Activated CD4-positive, alpha-beta T cell treated with anti-CD3 and anti-CD28 coated beads, Interleukin-2, amount 10 ng/mL, durations not matched to agents 24 days and 14 days (primary cell): ENCODE measurements at regions not wholly inside any gene's neighbourhood (a gene's known extent, or its start where the extent isn't known, plus 50 kb on each side); places are given as distances from the start of the nearest gene placed in this dataset.

Experiments
- DNase-seq: peaks from one replicate; pipeline ENCODE4 v3.0.0; 2022
- H3K27ac Mint-ChIP-seq: one replicate; pipeline ENCODE4 v1.8.0; 2022; ENCODE audit warnings: mild to moderate bottlenecking, mixed read lengths
- H3K27me3 Mint-ChIP-seq: one replicate; pipeline ENCODE4 v1.8.0; 2022; ENCODE audit warnings: mixed read lengths
- H3K36me3 Mint-ChIP-seq: one replicate; pipeline ENCODE4 v1.8.0; 2022; ENCODE audit warnings: low read depth, mild to moderate bottlenecking, mixed read lengths
- H3K4me1 Mint-ChIP-seq: one replicate; pipeline ENCODE4 v1.8.0; 2021; ENCODE audit warnings: mixed read lengths
- H3K4me3 Mint-ChIP-seq: one replicate; pipeline ENCODE4 v1.8.0; 2022; ENCODE audit warnings: mild to moderate bottlenecking, moderate library complexity, mixed read lengths
- H3K9me3 Mint-ChIP-seq: one replicate; pipeline ENCODE4 v1.8.0; 2021; ENCODE audit warnings: mixed read lengths
- intact Hi-C: fragments of 100-400 bp; cut with micrococcal nuclease; formaldehyde crosslinking; loops from one replicate; pipeline ENCODE4 v1.15.1; 2023

GRCh38 chr2:217277646-217278398 is 418.0 kb upstream of the TNP1 start:
- Mint-ChIP-seq H3K4me3 (no peak overlapping the region), H3K27ac (no peak overlapping the region), H3K4me1 (no peaks in the 10 kb centered on the region), H3K27me3 (no peaks in the 10 kb centered on the region), H3K9me3 (no peaks in the 10 kb centered on the region), H3K36me3 (no peaks in the 10 kb centered on the region)
- DNase-seq: no peak
- intact Hi-C loops: no loop called here

- no peaks in the 10 kb centered on the region for H3K4me1 Mint-ChIP-seq
- no peak for DNase-seq
- H3K36me3 Mint-ChIP-seq: no peaks in the 10 kb centered on the region
- no peak overlapping the region for H3K4me3 Mint-ChIP-seq
- H3K27ac Mint-ChIP-seq: no peak overlapping the region
- H3K9me3 Mint-ChIP-seq: no peaks in the 10 kb centered on the region
- H3K27me3 Mint-ChIP-seq: no peaks in the 10 kb centered on the region
- intact Hi-C loops: no loop called here
These were observed 416.6 kb upstream of the TNP1 start for GRCh38 chr2:217276433-217276832.

- intact Hi-C loops: no loop called here
- H3K36me3 Mint-ChIP-seq: no peaks in the 10 kb centered on the region
- no peak overlapping the region for H3K4me3 Mint-ChIP-seq
- no peak for DNase-seq
- no peaks in the 10 kb centered on the region for H3K27me3 Mint-ChIP-seq
- H3K27ac Mint-ChIP-seq: no peak overlapping the region
- H3K9me3 Mint-ChIP-seq: no peaks in the 10 kb centered on the region
- H3K4me1 Mint-ChIP-seq: no peaks in the 10 kb centered on the region
These were observed 415.2 kb upstream of the TNP1 start for GRCh38 chr2:217275091-217275490.

GRCh38 chr2:217274578-217274977 is 414.7 kb upstream of the TNP1 start:
- H3K4me3 Mint-ChIP-seq: no peak overlapping the region
- no peak for DNase-seq
- H3K4me1 Mint-ChIP-seq: no peaks in the 10 kb centered on the region
- H3K27me3 Mint-ChIP-seq: no peaks in the 10 kb centered on the region
- intact Hi-C loops: no loop called here
- H3K36me3 Mint-ChIP-seq: no peaks in the 10 kb centered on the region
- H3K27ac Mint-ChIP-seq: no peak overlapping the region
- H3K9me3 Mint-ChIP-seq: no peaks in the 10 kb centered on the region

GRCh38 chr2:217273851-217274250 is 414.0 kb upstream of the TNP1 start:
- H3K9me3 Mint-ChIP-seq: no peaks in the 10 kb centered on the region
- H3K36me3 Mint-ChIP-seq: no peaks in the 10 kb centered on the region
- no peaks in the 10 kb centered on the region for H3K27me3 Mint-ChIP-seq
- no peaks in the 10 kb centered on the region for H3K4me1 Mint-ChIP-seq
- DNase-seq: no peak
- H3K27ac Mint-ChIP-seq: no peak overlapping the region
- no peak overlapping the region for H3K4me3 Mint-ChIP-seq
- intact Hi-C loops: no loop called here

GRCh38 chr2:217273162-217273561 is 413.3 kb upstream of the TNP1 start:
- Mint-ChIP-seq H3K27me3 (no peaks in the 10 kb centered on the region), H3K36me3 (no peaks in the 10 kb centered on the region), H3K4me1 (no peaks in the 10 kb centered on the region), H3K9me3 (no peaks in the 10 kb centered on the region), H3K27ac (no peak overlapping the region), H3K4me3 (no peak overlapping the region)
- no peak for DNase-seq
- intact Hi-C loops: no loop called here

- intact Hi-C loops: no loop called here
- no peak overlapping the region for H3K4me3 Mint-ChIP-seq
- peaks cover 4% of the 10 kb centered on the region for H3K9me3 Mint-ChIP-seq
- H3K27ac Mint-ChIP-seq: no peak overlapping the region
- no peaks in the 10 kb centered on the region for H3K4me1 Mint-ChIP-seq
- DNase-seq: no peak
- H3K27me3 Mint-ChIP-seq: no peaks in the 10 kb centered on the region
- H3K36me3 Mint-ChIP-seq: no peaks in the 10 kb centered on the region
These were observed 411.9 kb upstream of the TNP1 start for GRCh38 chr2:217271813-217272212.

- Mint-ChIP-seq H3K36me3 (no peaks in the 10 kb centered on the region), H3K27me3 (no peaks in the 10 kb centered on the region), H3K27ac (no peak overlapping the region), H3K4me3 (no peak overlapping the region), H3K9me3 (peaks cover 7% of the 10 kb centered on the region), H3K4me1 (no peaks in the 10 kb centered on the region)
- DNase-seq: no peak
- intact Hi-C loops: no loop called here
These were observed 410.7 kb upstream of the TNP1 start for GRCh38 chr2:217270485-217271121.

- intact Hi-C loops: no loop called here
- no peak for DNase-seq
- Mint-ChIP-seq H3K9me3 (peaks cover 7% of the 10 kb centered on the region), H3K36me3 (no peaks in the 10 kb centered on the region), H3K4me3 (no peak overlapping the region), H3K27ac (no peak overlapping the region), H3K4me1 (no peaks in the 10 kb centered on the region), H3K27me3 (no peaks in the 10 kb centered on the region)
These were observed 410.0 kb upstream of the TNP1 start for GRCh38 chr2:217269701-217270484.

GRCh38 chr2:217268978-217269377 is 409.1 kb upstream of the TNP1 start:
- Mint-ChIP-seq H3K9me3 (peaks cover 7% of the 10 kb centered on the region), H3K27ac (no peak overlapping the region), H3K36me3 (no peaks in the 10 kb centered on the region), H3K27me3 (no peaks in the 10 kb centered on the region), H3K4me3 (no peak overlapping the region), H3K4me1 (no peaks in the 10 kb centered on the region)
- DNase-seq: no peak
- intact Hi-C loops: no loop called here

GRCh38 chr2:217267758-217268157 is 407.9 kb upstream of the TNP1 start:
- Mint-ChIP-seq H3K36me3 (no peaks in the 10 kb centered on the region), H3K9me3 (peaks cover 7% of the 10 kb centered on the region), H3K4me3 (no peak overlapping the region), H3K4me1 (no peaks in the 10 kb centered on the region), H3K27ac (no peak overlapping the region), H3K27me3 (peaks cover under 1% of the 10 kb centered on the region)
- intact Hi-C loops: no loop called here
- no peak for DNase-seq

GRCh38 chr2:217263756-217264155 is 403.9 kb upstream of the TNP1 start:
- Mint-ChIP-seq H3K27ac (no peak overlapping the region), H3K27me3 (peaks cover 9% of the 10 kb centered on the region), H3K36me3 (no peaks in the 10 kb centered on the region), H3K4me1 (no peaks in the 10 kb centered on the region), H3K4me3 (no peak overlapping the region), H3K9me3 (peaks cover 11% of the 10 kb centered on the region)
- no peak for DNase-seq
- intact Hi-C loops: no loop called here

GRCh38 chr2:217262911-217263310 is 403.0 kb upstream of the TNP1 start:
- H3K27me3 Mint-ChIP-seq: peaks cover 9% of the 10 kb centered on the region
- no peak for DNase-seq

GRCh38 chr2:217261452-217261851 is 401.6 kb upstream of the TNP1 start:
- H3K9me3 Mint-ChIP-seq: peaks cover 7% of the 10 kb centered on the region
- no peaks in the 10 kb centered on the region for H3K36me3 Mint-ChIP-seq
- no peak for DNase-seq
- intact Hi-C loops: no loop called here
- H3K27me3 Mint-ChIP-seq: peaks cover 9% of the 10 kb centered on the region
- no peaks in the 10 kb centered on the region for H3K4me1 Mint-ChIP-seq
- no peak overlapping the region for H3K4me3 Mint-ChIP-seq
- H3K27ac Mint-ChIP-seq: no peak overlapping the region

More at GRCh38 chr2:217262911-217263310, 403.0 kb upstream of the TNP1 start:
- peaks cover 9% of the 10 kb centered on the region for H3K9me3 Mint-ChIP-seq
- no peak overlapping the region for H3K4me3 Mint-ChIP-seq
- intact Hi-C loops: no loop called here
- H3K27ac Mint-ChIP-seq: no peak overlapping the region
- no peaks in the 10 kb centered on the region for H3K36me3 Mint-ChIP-seq
- H3K4me1 Mint-ChIP-seq: no peaks in the 10 kb centered on the region
